GM19023 (cell line): ENCODE measurements at regions not wholly inside any gene's neighbourhood (a gene's known extent, or its start where the extent isn't known, plus 50 kb on each side); places are given as distances from the start of the nearest gene placed in this dataset.

Experiments used
- ATAC-seq: cut with Tn5 transposase; IDR thresholded peaks from one replicate; pipeline ENCODE4 v1.9.1; 2021; ENCODE audit warnings: mild to moderate bottlenecking, moderate library complexity; ENCODE audit not compliant: unreplicated experiment

DNA sequence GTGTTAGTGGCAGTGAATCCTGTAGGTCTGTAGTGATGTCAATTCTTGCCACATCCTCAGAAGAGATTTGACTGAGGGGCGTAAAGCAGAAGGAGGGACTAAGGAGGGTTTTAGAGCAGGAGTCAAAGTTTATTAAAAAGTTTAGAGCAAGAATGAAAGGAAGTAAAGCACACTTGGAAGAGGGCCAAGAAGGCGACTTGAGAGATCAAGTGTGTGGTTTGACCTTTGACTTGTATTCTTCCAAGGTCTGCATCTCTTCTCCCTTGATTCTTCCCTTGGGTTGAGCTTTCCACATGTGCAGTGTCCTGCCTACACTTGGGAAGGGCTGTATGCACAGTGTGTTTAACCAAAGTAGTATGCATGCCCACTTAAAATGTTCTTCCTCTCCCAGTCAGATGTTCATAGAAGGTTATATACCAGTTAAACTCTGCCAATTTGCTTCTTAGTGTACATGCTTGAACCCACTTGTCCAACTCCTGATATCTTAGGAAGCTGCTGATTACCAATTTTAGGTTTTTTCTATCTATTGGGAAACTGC, 627.6 kb downstream of the MMUT start:
- ATAC-seq: no peak

DNA sequence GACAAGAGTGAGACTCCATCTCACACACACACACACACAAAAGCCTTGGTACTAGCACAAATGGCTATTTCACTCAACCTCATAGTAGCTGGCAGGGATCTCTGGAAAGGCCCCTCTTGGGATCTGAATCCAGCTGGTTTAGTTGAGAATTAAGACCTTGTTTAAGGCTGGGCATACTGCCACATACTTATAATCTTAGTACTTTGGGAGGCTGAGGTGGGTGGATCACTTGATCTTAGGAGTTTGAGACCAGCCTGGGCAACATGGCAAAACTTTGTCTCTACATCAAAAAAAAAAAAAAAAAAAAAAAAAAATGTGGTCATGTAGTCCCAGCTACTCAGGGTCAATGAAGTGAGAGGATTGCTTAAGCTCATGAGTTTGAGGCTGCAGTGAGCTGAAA, 628.3 kb downstream of the MMUT start:
- no peak for ATAC-seq

DNA sequence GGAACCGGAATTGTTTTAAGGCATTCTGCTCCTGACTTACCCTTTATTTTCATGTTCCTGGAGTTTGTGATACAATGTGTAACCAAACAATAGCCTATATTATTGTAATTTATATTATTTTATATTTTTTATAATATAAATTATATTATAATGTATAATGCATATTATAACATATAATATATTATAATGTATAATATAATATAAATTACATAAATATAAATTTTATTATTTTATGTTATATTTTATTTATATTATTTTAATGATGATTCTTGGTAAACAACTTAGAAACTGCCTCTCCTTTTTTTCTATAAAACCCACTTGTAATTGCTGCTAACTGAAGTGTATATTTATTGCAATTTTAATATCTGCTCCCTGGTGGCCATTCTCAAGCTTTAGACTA, 629.1 kb downstream of the MMUT start:
- ATAC-seq: no peak

DNA sequence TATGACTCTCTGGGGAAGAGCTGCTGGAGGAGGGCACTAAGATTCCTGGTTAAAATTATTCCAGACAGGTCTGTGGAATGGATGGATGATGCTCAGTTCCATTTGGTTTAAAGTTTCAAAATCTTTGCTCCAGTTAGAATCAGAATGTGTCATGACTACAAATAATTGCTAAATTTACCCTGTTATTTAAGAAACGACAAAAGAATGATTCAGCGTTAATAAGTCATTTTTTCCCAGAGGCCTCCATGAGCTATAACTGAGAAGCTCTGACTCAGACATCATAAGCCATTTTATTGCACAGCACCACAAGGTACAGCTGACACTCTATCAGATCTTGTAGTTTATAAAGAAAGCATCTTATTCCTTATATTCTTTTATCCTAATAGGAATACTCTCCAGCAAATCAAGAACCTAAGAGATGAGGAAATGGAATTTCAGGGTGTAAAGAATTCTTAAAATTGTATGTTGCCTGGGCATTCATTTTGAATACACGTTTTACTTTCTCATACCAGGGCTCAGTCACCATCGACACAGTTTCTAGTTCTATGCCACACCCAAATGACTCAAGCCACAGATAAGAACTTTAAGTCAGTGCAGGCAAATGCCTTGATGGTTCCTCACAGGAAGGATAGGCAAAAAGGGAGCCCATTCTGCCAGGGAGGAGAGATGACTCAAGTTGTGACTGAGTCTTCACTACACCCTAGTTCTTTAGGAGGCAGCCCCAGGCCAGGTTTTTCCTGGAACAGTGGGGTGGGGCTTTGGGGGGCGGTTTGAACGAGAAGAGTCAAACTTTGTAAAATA, 636.0 kb downstream of the MMUT start:
- ATAC-seq: no peak

DNA sequence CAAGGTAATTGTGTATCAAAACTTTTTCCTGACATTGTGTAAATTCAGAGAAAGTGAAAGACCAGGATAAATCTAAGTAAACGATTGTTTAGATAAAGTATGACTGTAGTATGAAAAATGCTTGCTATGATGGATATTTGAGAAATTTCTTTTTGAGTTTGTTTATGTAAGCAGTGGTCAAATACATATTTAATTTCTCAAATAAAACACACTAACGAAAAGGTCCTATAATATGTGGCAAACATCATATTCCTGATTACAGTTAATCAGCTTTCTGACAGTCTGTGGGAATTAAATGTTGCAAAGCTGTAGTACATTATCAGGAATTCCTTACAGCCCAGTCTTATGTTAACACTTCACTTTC, 636.9 kb downstream of the MMUT start:
- no peak for ATAC-seq

DNA sequence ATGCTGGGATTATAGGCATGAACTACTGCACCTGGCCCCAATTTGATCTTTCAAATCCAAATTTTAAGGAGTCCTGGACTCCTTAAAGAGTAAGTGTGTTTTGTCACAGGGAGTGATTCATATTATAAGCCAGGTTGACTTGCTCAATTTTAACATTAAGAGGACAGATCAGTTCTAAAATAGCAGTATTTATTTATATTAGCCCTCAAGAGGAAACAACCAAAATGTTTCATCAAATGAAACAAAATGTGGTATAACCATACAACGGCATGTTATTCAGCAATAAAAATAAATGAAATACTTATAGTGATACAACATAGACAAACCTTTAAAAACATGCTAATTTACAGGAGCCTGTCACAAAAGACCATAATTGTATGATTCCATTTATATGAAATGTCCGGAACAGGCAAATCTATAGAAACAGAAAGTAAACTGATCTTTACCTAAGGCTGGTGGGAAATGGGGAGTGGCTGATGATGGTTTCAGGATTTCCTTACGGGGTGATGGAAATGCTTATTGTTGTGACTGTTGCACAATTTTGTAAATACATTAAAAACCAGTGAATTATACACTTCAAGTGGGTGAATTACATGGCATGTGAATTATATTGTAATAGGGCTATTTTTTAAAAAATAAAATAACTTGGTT, 637.4 kb downstream of the MMUT start:
- no peak for ATAC-seq

DNA sequence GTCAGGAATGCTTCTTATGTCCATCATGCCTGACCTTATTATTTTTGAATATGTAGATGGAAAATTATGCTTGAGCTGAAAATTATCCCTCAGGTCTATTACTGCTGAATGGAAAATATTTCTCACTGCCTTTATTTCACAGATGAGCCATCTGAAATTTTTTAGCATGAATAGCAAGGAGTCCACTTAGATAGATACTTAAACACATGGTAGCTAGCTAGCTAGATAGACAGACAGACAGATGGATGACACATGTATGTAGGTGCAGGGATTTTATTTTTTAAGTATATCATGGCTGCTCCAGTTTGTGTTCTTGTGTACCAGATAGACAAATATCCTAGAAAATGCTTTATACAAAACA, 645.0 kb downstream of the MMUT start:
- ATAC-seq: no peak

DNA sequence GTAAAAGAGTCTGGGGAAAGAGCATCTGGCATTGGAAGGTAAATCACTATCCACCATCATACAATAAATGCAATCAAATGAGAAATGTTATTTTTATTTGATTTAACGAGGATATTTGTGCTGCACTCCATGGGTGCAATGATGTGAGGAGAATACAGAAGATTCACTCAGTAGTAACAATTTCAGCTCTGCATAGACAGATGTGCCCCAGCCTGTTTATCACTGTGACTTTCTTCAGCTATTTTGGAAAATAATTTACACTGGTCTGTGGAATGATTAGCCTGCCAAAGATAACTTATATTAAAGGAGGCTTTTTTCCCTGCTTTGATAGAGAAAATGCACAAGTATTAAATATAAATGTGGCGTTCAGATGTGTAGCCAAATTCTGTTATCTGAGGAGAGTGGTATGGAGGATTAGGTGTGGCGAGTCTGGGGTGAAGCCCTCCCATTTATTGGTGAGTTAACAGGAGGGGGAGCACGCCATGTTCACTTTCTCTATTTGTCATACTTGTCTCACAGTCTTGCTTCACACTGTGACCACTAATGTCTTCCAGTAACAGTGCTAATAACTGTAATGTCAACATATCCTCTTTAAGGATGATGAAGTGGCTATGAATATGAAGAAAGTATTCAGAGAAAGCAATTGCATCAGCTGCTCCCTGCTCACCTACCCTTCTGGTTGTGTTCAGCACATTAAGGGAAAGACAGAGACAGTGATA, 645.6 kb downstream of the MMUT start:
- no peak for ATAC-seq

DNA sequence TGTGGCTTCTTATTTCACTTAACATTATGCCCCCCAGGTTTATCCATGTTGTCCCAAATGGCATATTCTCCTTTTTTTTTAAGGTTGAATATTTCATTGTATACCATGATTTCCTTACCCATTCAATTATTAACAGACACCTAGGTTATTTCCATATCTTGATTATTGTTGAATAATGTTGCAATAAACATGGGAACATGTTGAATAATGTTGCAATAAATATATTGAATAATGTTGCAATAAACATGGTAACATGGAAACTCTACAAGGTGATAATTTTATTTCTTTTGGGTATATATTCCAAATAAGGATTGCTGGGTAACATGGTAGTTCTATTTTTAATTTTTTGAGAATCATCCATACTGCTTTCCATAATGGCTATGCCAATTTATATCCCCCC, 648.1 kb downstream of the MMUT start:
- ATAC-seq: no peak

DNA sequence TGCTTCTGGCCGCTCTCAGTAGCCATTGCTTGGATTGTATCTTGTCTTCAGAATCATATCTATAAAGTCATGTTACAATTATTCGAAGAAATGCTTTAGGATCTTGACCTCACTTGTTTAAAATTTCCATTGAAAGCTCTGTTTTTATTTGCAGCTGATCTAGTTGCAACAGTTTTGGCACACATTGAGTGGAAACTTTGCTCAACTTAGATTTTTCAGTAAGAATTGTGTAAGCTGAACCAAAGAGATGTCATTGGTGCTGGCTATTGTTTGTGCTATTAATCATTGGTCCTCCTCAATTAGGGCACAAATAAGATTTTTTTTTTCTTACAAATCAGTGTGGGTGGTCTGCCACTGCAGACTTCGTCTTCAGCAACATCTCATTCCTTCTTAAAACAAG, 649.2 kb downstream of the MMUT start:
- ATAC-seq: no peak

DNA sequence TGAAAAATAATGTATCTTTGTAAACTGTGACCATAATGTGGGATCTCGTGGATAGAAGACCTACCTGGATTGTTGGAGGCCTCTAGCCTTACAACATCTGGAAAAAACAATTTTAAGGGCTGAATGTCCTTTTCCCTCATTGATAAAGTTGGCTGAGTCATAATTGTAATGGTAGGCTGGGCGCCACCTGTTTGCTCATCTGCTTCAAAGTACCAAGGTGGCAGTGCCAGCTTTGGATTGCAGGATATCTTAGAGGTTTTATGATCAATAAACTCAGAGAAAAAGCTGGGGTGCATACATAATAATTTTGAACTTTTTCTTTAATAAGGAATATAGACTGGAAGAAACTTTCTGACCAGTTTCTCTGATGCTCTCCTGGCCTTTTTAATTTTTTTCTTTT, 653.4 kb downstream of the MMUT start:
- ATAC-seq: no peak

DNA sequence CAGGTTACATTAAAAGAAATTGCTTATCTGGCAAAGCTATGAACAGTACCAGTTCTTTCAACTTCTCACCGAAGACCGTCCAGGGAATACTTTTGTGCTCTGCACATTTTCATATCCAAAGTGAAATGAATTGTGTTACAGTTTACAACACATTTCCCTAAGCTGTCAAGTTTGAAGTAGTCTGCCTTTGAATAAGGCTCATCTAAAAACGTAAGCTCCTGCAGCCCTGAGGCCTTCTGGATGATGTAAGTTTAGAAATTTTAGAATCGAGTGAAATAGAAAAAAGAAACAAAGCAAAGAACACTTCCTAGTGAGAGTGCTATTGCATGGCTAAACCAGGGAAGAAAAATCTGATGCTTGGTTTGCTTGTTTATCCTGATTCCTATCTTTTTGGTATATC, 653.8 kb downstream of the MMUT start:
- no peak for ATAC-seq

DNA sequence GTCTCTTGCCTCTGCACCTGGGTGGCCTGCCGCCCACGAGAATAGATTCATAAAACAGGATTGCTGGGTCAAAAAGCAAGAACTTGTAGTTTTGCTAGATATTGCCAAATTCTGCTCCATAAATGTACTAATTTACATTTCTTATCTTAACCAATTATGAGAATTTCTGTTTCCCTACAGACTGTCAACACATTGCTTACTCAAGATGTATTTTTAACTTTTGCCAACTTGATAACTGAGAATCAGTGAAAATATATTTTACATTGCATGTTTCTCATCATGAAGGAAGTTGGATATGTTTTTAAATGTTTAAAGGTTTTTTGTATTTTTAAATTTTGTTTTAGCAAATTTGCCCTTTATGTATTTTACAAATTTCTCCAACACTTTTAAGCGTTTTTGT, 664.8 kb downstream of the MMUT start:
- no peak for ATAC-seq

DNA sequence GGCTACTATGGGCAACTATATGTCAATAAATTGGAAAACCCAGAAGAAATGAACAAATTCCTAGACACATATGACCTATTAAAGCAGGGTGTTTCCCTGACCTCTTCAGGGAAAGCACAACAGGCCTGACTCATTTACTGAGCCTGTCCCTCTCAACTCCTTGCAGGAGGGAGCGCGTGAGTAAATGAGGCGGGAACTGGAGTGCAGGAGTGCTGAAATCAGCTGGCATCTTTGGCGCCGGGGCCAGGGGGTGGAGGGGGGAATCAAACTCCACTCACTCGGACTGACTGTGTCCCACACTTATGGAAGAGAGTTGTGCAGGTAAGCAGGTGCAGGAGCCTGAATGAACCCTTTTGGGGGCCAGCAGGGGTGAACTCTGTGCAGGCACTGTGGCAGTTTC, 671.2 kb upstream of the PTCHD4 start:
- ATAC-seq: no peak

DNA sequence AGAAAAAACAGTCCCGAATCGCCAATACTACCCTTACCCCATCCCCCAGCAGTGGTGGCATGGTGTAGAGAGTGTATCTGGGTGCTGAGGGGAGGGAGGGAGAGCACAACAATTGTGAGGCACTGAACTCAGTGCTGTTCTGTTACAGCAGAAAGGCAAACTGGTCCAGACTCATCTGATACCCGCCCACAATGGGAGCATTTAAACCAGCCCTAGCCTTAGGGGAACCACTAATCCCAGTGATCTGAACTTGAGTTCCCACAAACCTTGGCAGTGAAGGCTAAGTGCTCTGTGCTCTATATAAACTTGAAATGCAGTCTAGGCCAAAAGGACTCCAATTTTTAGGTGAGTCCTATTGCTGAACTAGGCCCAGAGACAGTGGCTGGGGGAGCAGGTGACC, 666.4 kb upstream of the PTCHD4 start:
- ATAC-seq: no peak

DNA sequence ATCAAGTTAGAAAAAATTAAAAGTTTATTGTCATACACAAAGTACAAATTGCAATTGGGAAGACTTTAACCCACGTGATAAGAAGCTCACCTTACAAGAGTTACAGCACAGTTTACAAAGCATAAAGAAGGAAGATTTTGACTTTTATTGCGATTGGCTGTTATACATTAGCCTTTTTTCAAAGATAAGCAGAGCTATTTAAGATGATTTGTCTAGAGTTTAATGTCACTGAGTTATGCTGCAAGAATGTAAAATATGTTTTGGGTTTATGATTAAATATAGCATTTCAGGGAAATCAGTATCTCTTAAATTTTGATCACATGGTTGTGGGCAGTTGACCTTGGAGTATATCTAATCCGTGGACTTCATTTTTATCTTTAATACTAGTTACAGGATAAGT, 664.2 kb upstream of the PTCHD4 start:
- no peak for ATAC-seq

DNA sequence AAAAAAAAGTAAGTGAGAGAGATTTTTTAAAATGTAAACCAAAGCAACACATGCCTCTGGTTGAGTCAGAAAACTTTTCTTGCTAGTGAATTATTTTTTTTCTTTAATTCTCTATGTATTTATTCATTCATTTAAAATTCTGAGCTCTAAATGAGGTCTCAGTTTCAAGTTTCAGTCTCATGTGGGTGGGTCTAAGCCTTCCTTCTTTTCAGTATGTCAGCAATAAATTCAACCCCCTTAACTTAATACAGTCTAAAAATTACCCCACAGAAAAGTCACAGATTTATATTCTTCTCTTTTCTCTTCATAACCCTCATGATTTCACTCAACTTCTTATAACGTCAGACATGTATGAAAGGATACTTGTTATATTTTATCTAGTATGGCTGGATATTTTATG, 663.3 kb upstream of the PTCHD4 start:
- no peak for ATAC-seq

DNA sequence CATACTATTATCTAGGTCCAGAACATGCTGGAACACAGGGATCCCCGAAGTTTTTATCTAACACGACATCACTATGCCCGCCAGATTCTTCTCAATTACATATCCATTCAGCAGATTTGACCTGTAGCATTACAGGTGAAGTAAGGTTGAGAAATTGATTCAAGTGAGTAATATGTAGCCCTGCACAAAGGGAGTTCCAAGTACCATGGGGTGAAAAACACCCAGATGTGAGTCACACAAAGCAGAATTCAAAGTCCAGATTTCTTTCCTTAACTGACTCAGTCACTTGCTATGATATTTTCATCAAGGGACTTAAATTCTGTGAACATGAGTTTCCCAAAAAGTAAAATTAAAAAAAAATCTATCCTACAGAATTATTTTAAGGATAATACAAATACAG, 655.4 kb upstream of the PTCHD4 start:
- no peak for ATAC-seq

DNA sequence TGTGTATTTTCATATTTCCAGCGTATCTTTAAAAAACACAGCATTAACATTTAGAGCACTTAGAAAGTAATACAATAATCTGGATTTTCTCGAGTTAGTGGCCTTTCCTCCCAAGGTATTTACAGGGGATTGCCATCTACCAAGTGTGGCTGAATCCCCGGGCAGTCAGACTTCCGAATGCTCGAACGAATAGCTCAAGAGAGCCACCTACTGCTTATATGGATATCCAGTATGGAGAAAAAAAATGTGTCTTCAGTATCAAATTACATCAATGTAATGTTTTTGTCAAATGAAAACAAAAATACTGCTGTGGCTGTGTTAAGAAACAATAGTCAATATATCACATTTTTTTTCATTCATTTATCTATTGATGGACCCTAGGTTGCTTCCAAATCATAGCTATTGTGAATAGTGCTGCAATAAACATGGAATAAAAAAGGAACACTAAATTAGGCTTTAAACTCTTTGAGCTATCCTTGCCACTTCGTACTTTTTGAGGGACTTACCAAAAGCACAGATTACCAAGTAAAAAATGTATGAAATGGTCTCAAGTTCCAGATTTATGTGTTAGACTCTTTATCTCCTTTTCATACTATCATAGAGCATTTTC, 654.5 kb upstream of the PTCHD4 start:
- ATAC-seq: no peak

DNA sequence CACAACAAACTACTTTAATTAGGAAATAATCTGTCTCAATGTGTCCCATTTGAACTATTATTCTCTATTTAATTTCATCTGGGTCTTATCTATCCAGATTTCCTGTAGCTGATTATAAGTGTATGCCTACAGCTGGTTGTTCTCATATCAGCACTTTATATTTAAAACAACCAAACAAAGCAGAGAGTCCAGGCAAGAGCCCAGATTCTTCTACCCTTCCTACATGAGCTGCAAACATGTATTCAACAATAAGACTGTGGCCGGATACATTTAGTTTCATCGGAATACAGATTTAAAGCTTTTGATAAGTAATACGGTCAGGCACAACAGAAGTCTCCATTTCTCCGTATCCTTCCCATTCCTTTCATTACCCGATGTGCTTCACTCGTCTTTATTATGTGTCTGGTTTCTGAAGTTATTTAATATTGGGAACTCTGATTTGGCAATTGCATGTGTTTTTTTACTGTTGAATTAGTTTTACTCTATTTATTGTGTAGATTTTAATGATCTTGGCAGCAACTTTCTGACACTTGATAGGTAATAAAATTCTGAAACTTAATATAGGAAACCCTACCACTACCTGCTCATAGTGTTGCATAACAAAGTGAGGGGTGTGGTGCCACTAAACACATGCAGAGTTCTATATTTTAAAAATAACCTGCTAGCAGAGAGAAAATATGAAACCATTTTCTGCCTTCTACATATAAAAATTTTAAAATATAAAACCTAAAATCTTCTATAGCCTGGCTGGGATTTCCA, 653.5 kb upstream of the PTCHD4 start:
- ATAC-seq: no peak

DNA sequence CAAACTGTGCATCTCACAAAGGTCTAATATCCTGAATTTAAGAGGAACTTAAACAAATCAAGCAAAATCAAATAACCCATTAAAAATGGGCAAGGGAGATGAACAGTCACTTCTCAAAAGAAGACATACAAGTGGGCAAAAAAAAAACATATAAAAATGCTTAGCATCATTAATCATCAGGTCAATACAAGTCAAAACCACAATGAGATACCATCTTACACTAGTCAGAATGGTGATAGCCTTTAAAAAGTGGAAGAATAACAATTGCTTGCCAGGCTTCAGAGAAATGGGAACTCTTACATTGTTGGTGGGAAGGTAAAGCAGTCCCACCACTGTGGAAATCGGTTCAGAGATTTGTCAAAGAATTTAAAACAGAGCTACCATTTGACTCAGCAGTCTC, 646.7 kb upstream of the PTCHD4 start:
- ATAC-seq: no peak
